Sigmoid colon (tissue), 4 donors: ENCODE measurements at regions not wholly inside any gene's neighbourhood (a gene's known extent, or its start where the extent isn't known, plus 50 kb on each side); places are given as distances from the start of the nearest gene placed in this dataset.

ENCODE experiments used
- CTCF ChIP-seq, 4 experiments: fragments of 450-650 bp in 3 of 4; fragments of 200-600 bp in 1 of 4; IDR thresholded peaks; one replicate each; pipeline ENCODE4 v1.5.1; 2016 to 2019; ENCODE audit warnings: antibody characterized with exemption in 4 of 4, mild to moderate bottlenecking in 3 of 4, moderate library complexity in 2 of 4
- EP300 ChIP-seq, 4 donors: sonication (generic); formaldehyde crosslinking; IDR thresholded peaks; one replicate each; pipeline ENCODE4 v1.6.1; 2017; ENCODE audit warnings: antibody characterized with exemption in 4 of 4
- POLR2A ChIP-seq, 2 donors: fragments of 450-650 bp; IDR thresholded peaks; one replicate each; pipeline ENCODE4 v1.6.1; 2016; ENCODE audit warnings: antibody characterized with exemption in 2 of 2, mild to moderate bottlenecking in 2 of 2, moderate library complexity in 2 of 2
- POLR2AphosphoS5 ChIP-seq, 4 donors: sonication (generic); formaldehyde crosslinking; IDR thresholded peaks; one replicate each; pipeline ENCODE4 v1.6.1; 2017; ENCODE audit warnings: antibody characterized with exemption in 4 of 4

- TF ChIP-seq CTCF (IDR thresholded peaks at IDR 0.05) (no peak), POLR2AphosphoS5 (IDR thresholded peaks at IDR 0.05) (no peak), POLR2A (IDR thresholded peaks at IDR 0.05) (no peak), EP300 (IDR thresholded peaks at IDR 0.05) (no peak)
These were observed 66.5 kb downstream of the CLRN3 start for GRCh38 chr10:127826154-127826725.
